Stimulated activated CD4-positive, alpha-beta T cell treated with anti-CD3 and anti-CD28 coated beads, Interleukin-12 subunit alpha, Interleukin-12 subunit beta, amount 100 ng/mL, for 4 hours (primary cell): ENCODE measurements at regions not wholly inside any gene's neighbourhood (a gene's known extent, or its start where the extent isn't known, plus 50 kb on each side); places are given as distances from the start of the nearest gene placed in this dataset.

ENCODE experiments used
- DNase-seq: peaks from one replicate; pipeline ENCODE4 v3.0.0-alpha.2; 2020

DNA sequence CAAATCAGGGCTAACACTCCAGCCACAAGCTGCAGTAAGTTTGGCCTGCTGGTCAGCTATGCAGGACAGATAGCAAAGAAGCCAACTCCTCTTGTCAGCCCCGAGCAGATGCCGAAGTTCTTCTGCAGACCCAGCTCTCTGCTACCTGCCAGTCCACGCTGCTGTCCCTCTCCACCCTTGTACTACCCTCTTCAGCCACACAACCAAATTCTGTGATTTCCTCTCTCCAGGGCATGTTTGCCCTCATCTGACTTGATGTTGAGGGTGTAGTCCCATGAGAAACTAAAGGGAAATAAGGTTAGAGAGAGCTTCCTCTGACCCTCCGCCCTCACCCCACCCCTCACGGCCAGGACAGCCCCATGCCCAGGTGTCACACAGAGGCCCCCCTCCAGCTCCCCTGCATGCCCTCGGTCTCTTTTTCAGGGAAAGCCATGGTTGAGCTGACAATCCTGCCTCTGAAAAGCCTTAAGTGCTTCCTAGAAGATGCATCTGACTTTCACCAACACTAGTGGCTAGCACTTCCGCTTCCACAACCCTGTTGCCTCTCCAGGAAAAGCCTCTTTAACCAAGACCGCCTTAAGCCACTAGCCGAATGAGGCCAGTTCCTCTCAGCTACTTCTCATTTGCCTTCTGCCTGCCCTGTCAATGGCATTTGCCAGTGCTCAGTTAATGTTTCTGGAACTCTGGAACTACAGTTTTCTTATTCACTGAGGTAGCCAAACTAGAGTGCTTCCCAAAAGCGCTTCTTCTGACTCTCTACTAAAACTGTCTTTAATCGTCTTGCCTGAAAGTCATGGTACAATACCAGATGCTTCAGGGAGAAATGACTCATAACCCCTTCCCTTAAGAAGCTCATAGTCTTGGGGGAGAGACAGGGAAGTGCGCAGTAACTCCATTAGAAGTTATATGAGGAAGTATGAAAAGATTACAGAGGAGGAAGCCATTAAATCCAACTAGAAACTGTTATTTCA lies 300.4 kb upstream of the STT3B start:
- no peak for DNase-seq

DNA sequence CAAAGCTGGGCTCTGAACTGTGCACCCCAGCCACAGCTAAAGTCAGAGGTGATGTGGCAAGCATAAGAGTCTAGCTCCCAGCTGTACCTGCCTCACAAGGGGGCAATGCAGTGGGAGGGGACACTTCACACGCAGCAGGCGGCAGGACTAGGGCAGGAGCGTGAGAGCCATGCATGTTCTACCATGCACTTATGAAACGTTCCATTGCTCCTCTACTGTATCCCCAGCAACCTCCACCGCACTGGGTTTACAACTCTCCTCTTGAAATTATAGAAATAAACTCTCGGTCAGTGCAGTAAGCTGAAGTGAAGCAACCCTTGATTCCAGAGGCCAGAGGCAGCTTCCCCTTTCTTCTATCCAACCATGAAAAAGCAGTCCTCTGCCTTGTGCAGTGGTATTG lies 298.6 kb upstream of the STT3B start:
- no peak for DNase-seq

GRCh38 chr3:31235062-31235700 lies 297.5 kb upstream of the STT3B start:
- no peak for DNase-seq

- no peak for DNase-seq
These were observed 294.8 kb upstream of the STT3B start for GRCh38 chr3:31237887-31238286.

DNA sequence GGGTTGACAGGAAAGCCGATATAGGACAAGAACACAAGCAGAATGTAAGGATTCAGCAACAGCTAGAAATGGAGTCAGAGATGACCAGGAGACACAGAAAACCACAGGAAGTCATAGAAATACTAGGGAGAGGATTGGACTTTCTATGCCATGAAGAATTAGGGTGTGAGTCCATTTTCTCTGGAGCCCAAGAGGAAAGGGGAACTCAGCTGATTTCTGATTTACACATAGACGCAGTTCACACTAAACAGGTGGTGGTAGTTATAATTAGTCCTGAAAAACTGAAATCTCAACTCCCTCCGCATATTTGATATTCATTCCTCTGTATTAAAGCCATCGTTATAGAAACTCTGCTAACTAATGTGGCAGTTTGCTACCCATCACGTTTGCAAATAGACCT lies 292.7 kb upstream of the STT3B start:
- DNase-seq: no peak

GRCh38 chr3:31240466-31240865 lies 292.3 kb upstream of the STT3B start:
- DNase-seq: no peak

DNA sequence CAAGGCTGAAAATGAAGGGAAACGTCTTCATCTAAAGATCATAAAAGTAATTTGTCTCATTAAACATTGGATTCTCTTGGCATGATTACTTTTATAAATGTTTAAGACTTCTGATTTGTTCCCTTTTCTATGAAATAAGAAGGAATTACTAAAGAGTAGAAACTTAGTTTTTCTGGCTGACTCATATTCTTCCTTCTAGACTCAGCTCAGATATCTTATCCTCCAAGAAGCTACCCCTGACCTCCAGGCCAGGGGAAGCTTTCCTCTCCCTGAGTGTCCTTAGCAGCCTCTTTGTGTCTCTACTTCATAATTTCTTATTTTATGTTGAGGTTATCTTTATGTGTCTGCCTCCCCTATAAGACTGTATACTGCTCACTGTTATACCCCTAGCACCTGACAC lies 291.9 kb upstream of the STT3B start:
- no peak for DNase-seq

DNA sequence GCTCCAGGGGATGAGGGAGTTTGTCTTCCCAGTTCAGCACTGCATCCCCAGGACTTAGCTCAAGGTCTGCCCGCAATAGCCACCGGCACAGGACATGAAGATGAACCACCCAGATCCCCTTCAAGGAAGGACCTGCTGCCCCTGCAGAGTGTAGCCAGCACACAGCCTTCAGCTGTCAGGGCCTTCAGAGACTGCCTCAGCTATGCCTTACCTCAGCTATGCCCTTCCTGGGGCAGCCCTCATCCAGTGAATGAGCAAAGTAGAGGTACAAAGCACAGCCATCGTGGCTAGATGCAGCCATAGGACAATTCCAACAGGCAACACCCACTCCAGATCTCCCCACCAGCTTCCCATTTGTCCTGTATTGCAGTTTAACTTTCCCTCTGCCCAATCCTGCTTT lies 291.2 kb upstream of the STT3B start:
- no peak for DNase-seq

GRCh38 chr3:31242026-31242960 lies 290.4 kb upstream of the STT3B start:
- no peak for DNase-seq

DNA sequence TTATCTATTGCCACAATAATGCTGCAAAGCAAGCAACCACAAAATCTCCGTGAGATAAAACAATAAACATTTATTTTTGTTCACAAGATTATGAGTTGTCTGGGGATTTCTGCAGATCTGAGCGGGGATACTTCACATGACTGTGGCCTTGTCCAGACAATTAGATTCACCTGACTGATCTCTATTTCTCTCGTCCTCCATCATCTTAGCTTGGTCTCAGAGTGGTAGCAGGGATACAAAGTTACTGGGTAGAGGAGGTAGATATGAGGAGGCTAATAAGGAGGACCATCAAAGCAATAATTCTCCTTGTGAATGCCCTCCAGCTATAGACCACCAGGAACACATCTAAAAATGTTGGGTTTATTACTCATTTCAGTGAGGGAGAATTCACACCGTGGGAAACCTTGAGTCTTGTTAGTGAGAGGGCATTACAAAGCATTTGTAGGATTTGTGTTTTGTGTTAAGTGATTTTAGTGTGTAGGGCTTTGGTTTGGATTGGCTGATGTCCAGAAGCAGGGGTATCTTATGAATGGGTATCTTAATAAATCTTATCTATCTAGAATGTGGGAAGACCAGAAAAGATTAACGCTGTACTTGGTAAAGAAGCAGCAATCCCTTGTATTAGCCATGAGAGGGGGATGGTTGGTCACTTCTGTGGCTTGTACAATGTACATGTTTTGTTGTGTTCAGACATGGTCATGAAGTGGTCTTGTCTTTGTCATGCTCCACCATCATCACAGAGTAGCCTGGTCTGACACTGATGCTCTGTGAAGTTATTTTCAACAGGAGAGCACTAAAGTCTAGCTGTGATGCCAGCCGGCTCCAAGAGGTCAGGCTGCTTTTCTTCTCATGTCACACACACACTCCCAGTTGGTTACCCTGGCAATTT lies 287.6 kb upstream of the STT3B start:
- DNase-seq: no peak

GRCh38 chr3:31246293-31247062 lies 286.2 kb upstream of the STT3B start:
- no peak for DNase-seq

DNA sequence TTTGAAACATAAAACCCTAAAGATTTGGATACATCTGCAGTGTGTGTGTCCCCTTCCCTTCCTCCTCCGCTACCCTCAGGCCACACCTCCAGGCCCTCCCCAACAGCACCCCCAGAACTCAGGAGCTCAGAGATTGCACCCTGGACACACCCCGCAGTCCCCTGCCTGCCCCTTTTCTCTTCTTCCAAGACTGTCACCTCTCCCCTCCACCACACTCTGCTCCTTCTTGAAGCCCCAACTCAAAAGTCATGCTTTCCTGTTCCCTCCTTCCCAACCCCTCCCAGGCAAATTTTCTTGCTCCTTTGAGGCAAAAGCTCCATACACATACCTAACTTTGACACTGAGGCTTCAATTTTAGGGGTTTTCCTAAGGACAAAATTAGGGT lies 285.7 kb upstream of the STT3B start:
- no peak for DNase-seq

DNA sequence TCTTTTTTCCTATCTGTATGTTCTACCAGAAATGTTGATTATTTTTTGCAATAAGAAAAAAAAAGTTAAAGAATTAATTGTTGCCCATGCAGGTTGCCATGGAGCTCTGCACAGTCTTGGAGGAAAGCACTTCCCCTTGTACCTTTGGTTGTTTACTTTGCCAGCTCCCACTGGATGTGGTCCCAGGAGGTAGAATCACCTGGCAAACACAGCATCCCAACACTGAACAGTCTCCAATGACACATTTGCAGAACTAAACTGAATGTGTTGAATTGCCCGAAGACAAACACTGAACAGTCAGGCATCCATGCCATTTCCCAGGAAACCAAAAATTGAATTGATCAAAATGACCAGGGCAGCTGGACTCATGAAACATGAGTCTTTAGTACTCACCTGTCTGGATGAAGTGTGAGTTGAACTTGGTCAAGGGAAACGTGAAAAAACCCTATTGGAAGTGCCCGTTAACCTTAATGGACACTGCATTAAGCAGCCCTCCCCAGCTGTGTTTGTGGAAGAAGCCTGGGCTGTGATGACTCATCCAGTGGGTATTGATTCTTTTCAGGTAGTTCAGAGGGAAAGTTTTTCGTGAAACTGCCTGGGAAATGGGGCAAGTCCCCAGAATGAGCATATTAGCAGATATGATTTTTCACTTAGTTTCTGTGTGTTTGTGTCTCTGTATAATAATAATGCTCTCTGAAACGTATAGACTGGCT lies 284.7 kb upstream of the STT3B start:
- DNase-seq: no peak

- no peak for DNase-seq
These were observed 284.1 kb upstream of the STT3B start for GRCh38 chr3:31248563-31248992.

DNA sequence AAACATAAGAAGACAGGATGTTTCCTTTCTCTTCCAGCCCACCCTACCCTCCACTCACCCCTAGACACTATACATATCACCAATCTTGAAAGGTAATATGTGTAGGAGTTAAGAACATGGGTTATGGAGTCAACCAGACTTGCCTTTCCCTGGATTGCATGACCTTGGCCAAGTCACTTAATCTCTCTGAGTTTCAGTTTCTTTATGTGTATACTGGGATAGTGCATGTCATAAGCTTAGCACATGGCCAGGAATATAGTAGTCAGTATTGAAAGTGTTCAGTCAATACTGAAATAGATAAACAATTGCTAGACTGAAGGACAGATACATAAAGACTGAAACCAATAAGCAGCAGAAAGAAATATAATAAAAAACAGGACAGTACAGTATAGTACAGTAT lies 283.2 kb upstream of the STT3B start:
- no peak for DNase-seq

DNA sequence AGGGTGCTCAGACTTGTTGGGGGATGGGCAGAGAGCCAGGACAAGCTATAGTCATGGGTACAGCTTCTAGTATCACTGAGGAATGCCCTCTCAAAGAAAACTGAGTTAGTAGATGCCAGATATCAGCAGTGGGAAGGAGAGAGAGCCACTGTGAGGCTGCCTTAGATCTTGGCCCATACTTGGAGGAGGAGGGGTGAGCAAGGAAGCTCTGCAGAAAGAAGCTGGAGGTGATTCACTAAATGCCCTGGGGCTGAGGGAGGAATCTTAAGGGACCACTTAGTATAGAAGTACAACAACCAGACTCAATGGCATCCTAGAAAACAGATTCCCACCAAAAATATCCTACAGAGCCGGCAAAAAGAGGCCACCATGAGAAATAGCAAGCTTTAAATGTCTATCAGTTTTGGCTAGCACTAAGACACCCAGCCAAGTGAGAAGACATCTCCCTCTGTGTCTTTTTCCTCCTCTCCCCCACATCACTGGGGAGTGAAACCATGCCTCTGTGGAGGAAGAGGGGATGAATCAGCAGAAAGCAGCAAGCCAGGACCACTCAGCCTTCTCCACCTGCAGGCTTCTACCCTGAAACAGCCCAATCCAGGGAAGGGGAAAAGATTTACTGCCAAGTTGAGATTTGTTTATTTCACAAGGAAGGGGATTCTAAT lies 282.5 kb upstream of the STT3B start:
- DNase-seq: no peak

- no peak for DNase-seq
These were observed 281.6 kb upstream of the STT3B start for GRCh38 chr3:31251083-31251482.

GRCh38 chr3:31252216-31253185 lies 280.2 kb upstream of the STT3B start:
- DNase-seq: no peak

DNA sequence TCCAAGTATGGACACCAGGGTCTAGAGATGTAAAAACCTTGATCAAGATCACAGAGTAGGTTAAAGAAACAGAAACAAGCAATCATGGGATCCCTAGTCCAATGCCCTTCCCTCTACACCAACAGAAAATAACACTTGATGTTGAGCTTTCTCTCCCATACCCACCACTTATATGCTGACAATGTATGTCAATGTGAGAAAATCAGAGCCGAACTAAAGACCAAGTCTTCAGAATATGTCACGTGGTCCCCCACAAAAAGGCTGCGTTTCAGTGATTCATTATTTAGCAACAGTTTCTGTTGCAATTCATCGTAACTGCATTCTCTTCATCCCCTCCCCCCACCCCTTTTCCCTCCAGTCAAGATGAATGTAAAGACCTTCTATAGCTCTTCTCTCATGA lies 278.9 kb upstream of the STT3B start:
- no peak for DNase-seq
